Astrocyte (in vitro differentiated cells and primary cell): ENCODE measurements at regions not wholly inside any gene's neighbourhood (a gene's known extent, or its start where the extent isn't known, plus 50 kb on each side); places are given as distances from the start of the nearest gene placed in this dataset.

Experiments used
- DNase-seq: peaks from one replicate; pipeline ENCODE4 v3.0.0-alpha.2; 2010; ENCODE audit warnings: low read depth
- FAIRE-seq: peaks from 2 replicates; lab custom pipeline; 2011; peaks lifted over from hg19 to GRCh38; lab: Jason Lieb, UNC
- H2AFZ ChIP-seq: 2 replicates; pipeline ENCODE4 v1.6.0; 2012; ENCODE audit warnings: low read depth, low read length, inconsistent platforms
- H3K27ac ChIP-seq: 2 replicates; pipeline ENCODE4 v1.5.1; 2011; ENCODE audit warnings: low read depth, low read length, inconsistent platforms
- H3K27me3 ChIP-seq: 2 replicates; pipeline ENCODE4 v1.6.0; 2011; ENCODE audit warnings: low read length, inconsistent platforms; ENCODE audit not compliant: insufficient read depth
- H3K36me3 ChIP-seq: 2 replicates; pipeline ENCODE4 v1.5.1; 2011; ENCODE audit warnings: low read length, inconsistent platforms; ENCODE audit not compliant: insufficient read depth
- H3K4me1 ChIP-seq: 2 replicates; pipeline ENCODE4 v1.5.1; 2011; ENCODE audit warnings: low read length, inconsistent platforms; ENCODE audit not compliant: insufficient read depth
- H3K4me2 ChIP-seq: 2 replicates; pipeline ENCODE4 v1.6.0; 2012; ENCODE audit warnings: low read length, inconsistent platforms
- H3K4me3 ChIP-seq: 2 replicates; pipeline ENCODE4 v1.5.1; 2011; ENCODE audit warnings: low read depth, mild to moderate bottlenecking, low read length, inconsistent platforms; ENCODE audit not compliant: insufficient read depth
- H3K79me2 ChIP-seq: 2 replicates; pipeline ENCODE4 v1.6.0; 2012; ENCODE audit warnings: mild to moderate bottlenecking, low read length, inconsistent platforms; ENCODE audit not compliant: insufficient read depth
- H3K9ac ChIP-seq: 2 replicates; pipeline ENCODE4 v1.6.0; 2012; ENCODE audit warnings: mild to moderate bottlenecking, low read length, inconsistent platforms
- H3K9me3 ChIP-seq: 2 replicates; pipeline ENCODE4 v1.5.1; 2012; ENCODE audit warnings: low read depth, mild to moderate bottlenecking, low read length, inconsistent platforms; ENCODE audit not compliant: insufficient read depth
- H4K20me1 ChIP-seq: 2 replicates; pipeline ENCODE4 v1.6.0; 2012; ENCODE audit warnings: low read length, inconsistent platforms; ENCODE audit not compliant: insufficient read depth
- H3K27ac Mint-ChIP-seq: one replicate; pipeline ENCODE4 v1.8.0; 2021; ENCODE audit warnings: mild to moderate bottlenecking, mixed read lengths; ENCODE audit not compliant: unreplicated experiment
- H3K27me3 Mint-ChIP-seq: one replicate; pipeline ENCODE4 v1.8.0; 2021; ENCODE audit warnings: low read depth, mixed read lengths; ENCODE audit not compliant: unreplicated experiment
- H3K36me3 Mint-ChIP-seq: one replicate; pipeline ENCODE4 v1.8.0; 2021; ENCODE audit warnings: low read depth, mixed read lengths; ENCODE audit not compliant: unreplicated experiment
- H3K4me1 Mint-ChIP-seq: one replicate; pipeline ENCODE4 v1.8.0; 2021; ENCODE audit warnings: low read depth, mixed read lengths; ENCODE audit not compliant: unreplicated experiment
- H3K4me3 Mint-ChIP-seq: one replicate; pipeline ENCODE4 v1.8.0; 2021; ENCODE audit warnings: mild to moderate bottlenecking, moderate library complexity, mixed read lengths; ENCODE audit not compliant: unreplicated experiment
- H3K9me3 Mint-ChIP-seq: one replicate; pipeline ENCODE4 v1.8.0; 2021; ENCODE audit warnings: mild to moderate bottlenecking, mixed read lengths; ENCODE audit not compliant: unreplicated experiment
- EZH2 ChIP-seq: IDR thresholded peaks from 2 replicates; pipeline ENCODE4 v1.6.1; 2012; ENCODE audit warnings: mild to moderate bottlenecking, low read length, inconsistent platforms; ENCODE audit not compliant: insufficient read depth
- TF ChIP-seq, protein P1 (sequence below): IDR thresholded peaks from 2 replicates; pipeline ENCODE4 v1.5.1; 2011; ENCODE audit warnings: low read depth, mild to moderate bottlenecking, inconsistent platforms, low read length, moderate library complexity; ENCODE audit not compliant: insufficient read depth

GRCh38 chr5:92889140-92889539, 691.9 kb downstream of the NR2F1-AS1 start:
- Mint-ChIP-seq H3K4me1 (peaks cover 5% of the 10 kb centered on the region), H3K27ac (no peak overlapping the region), H3K4me3 (no peak overlapping the region), H3K27me3 (no peaks in the 10 kb centered on the region), H3K9me3 (peaks cover 6% of the 10 kb centered on the region), H3K36me3 (no peaks in the 10 kb centered on the region)
- H3K4me1 ChIP-seq: no peaks in the 10 kb centered on the region
- no peak overlapping the region for H3K4me2 ChIP-seq
- no peaks in the 10 kb centered on the region for H3K27me3 ChIP-seq
- no peak overlapping the region for H3K4me3 ChIP-seq
- no peak for TF ChIP-seq EZH2
- TF ChIP-seq, protein P1, sequence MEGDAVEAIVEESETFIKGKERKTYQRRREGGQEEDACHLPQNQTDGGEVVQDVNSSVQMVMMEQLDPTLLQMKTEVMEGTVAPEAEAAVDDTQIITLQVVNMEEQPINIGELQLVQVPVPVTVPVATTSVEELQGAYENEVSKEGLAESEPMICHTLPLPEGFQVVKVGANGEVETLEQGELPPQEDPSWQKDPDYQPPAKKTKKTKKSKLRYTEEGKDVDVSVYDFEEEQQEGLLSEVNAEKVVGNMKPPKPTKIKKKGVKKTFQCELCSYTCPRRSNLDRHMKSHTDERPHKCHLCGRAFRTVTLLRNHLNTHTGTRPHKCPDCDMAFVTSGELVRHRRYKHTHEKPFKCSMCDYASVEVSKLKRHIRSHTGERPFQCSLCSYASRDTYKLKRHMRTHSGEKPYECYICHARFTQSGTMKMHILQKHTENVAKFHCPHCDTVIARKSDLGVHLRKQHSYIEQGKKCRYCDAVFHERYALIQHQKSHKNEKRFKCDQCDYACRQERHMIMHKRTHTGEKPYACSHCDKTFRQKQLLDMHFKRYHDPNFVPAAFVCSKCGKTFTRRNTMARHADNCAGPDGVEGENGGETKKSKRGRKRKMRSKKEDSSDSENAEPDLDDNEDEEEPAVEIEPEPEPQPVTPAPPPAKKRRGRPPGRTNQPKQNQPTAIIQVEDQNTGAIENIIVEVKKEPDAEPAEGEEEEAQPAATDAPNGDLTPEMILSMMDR: no peak
- H3K36me3 ChIP-seq: no peaks in the 10 kb centered on the region
- DNase-seq (no peak), FAIRE-seq (no peak)
- peaks cover 4% of the 10 kb centered on the region for H3K9me3 ChIP-seq
- no peak overlapping the region for H2AFZ ChIP-seq
- no peaks in the 10 kb centered on the region for H4K20me1 ChIP-seq
- no peaks in the 10 kb centered on the region for H3K79me2 ChIP-seq
- H3K27ac ChIP-seq: no peak overlapping the region
- no peak overlapping the region for H3K9ac ChIP-seq

DNA sequence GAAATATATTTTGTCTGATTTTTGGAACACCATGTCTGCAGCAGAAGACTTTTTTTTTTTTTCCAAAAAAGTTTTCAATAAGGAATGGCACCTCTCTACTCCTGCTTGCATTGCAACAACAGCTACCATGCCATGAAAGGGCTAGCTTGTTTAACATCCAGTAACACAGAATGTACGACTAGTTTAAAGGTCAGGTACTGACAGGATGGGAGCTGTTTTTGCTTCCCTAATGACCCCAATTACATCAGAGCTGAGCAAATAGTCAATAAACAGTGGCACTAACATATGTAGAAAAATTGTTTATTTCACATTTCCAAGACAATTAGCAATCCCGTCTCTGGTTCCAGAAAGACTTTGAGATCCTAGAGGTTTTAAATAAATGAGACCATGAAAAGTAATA, 693.8 kb downstream of the NR2F1-AS1 start:
- H3K36me3 ChIP-seq: no peaks in the 10 kb centered on the region
- H3K4me3 ChIP-seq: no peak overlapping the region
- no peak overlapping the region for H3K27ac ChIP-seq
- H3K4me1 Mint-ChIP-seq: peaks cover 8% of the 10 kb centered on the region
- H3K4me3 Mint-ChIP-seq: no peak overlapping the region
- H3K4me2 ChIP-seq: no peak overlapping the region
- peak; percentile 13 for FAIRE-seq
- H3K27me3 ChIP-seq: no peaks in the 10 kb centered on the region
- no peaks in the 10 kb centered on the region for H3K36me3 Mint-ChIP-seq
- TF ChIP-seq, protein P1: no peak
- no peak for TF ChIP-seq EZH2
- H3K9me3 ChIP-seq: peaks cover 4% of the 10 kb centered on the region
- no peak overlapping the region for H3K9ac ChIP-seq
- H2AFZ ChIP-seq: no peak overlapping the region
- DNase-seq: no peak
- no peaks in the 10 kb centered on the region for H3K4me1 ChIP-seq
- H3K27me3 Mint-ChIP-seq: no peaks in the 10 kb centered on the region
- peaks cover 6% of the 10 kb centered on the region for H3K9me3 Mint-ChIP-seq
- H3K27ac Mint-ChIP-seq: no peak overlapping the region
- H4K20me1 ChIP-seq: no peaks in the 10 kb centered on the region
- H3K79me2 ChIP-seq: no peaks in the 10 kb centered on the region

GRCh38 chr5:92886751-92887150, 694.3 kb downstream of the NR2F1-AS1 start:
- Mint-ChIP-seq H3K36me3 (no peaks in the 10 kb centered on the region), H3K4me3 (no peak overlapping the region), H3K27me3 (no peaks in the 10 kb centered on the region), H3K27ac (no peak overlapping the region), H3K4me1 (peaks cover 8% of the 10 kb centered on the region), H3K9me3 (peaks cover 6% of the 10 kb centered on the region)
- no peaks in the 10 kb centered on the region for H4K20me1 ChIP-seq
- H3K27me3 ChIP-seq: no peaks in the 10 kb centered on the region
- no peak overlapping the region for H3K4me2 ChIP-seq
- H3K9ac ChIP-seq: no peak overlapping the region
- TF ChIP-seq EZH2: no peak
- TF ChIP-seq, protein P1: no peak
- FAIRE-seq: no peak
- H3K27ac ChIP-seq: no peak overlapping the region
- H3K79me2 ChIP-seq: no peaks in the 10 kb centered on the region
- no peaks in the 10 kb centered on the region for H3K36me3 ChIP-seq
- no peak overlapping the region for H3K4me3 ChIP-seq
- no peak overlapping the region for H2AFZ ChIP-seq
- no peak for DNase-seq
- H3K4me1 ChIP-seq: no peaks in the 10 kb centered on the region
- peaks cover 4% of the 10 kb centered on the region for H3K9me3 ChIP-seq
